Adrenal gland (tissue), 9 donors: ENCODE measurements at regions not wholly inside any gene's neighbourhood (a gene's known extent, or its start where the extent isn't known, plus 50 kb on each side); places are given as distances from the start of the nearest gene placed in this dataset.

ENCODE experiments used
- DNase-seq, 7 donors: peaks; one replicate each; pipeline ENCODE4 v3.0.0-alpha.2; 2019 to 2020
- H3K27ac ChIP-seq, 5 donors: fragments of 200-600 bp; sonication (generic) in 4 of 5; 1 replicate in 3 of 5; 2 replicates in 2 of 5; pipeline versions ENCODE4 v1.5.1 to v1.8.0; 2016 to 2020; ENCODE audit warnings: mild to moderate bottlenecking in 1 of 5
- H3K27me3 ChIP-seq: fragments of 200-600 bp; 2 replicates; pipeline ENCODE4 v1.8.0; 2021
- H3K36me3 ChIP-seq, 2 donors: fragments of 200-600 bp; replicated peaks in 1 of 2; 1 replicate in 1 of 2; 2 replicates in 1 of 2; pipeline versions ENCODE4 v1.5.1 to v1.8.0; 2018 to 2022
- H3K4me1 ChIP-seq, 2 donors: fragments of 200-600 bp; replicated peaks in 1 of 2; 1 replicate in 1 of 2; 2 replicates in 1 of 2; pipeline versions ENCODE4 v1.5.1 to v1.8.0; 2018 to 2021
- H3K4me3 ChIP-seq, 4 donors: fragments of 200-600 bp; sonication (generic) in 3 of 4; one replicate each; pipeline ENCODE4 v1.5.1; 2016 to 2018
- H3K9me3 ChIP-seq, 3 donors: fragments of 200-600 bp; sonication (generic) in 1 of 3; replicated peaks in 1 of 3; 1 replicate in 2 of 3; 2 replicates in 1 of 3; pipeline versions ENCODE4 v1.5.1 to v1.8.0; 2016 to 2021
- POLR2A ChIP-seq, 2 donors: fragments of 450-650 bp; IDR thresholded peaks; one replicate each; pipeline ENCODE4 v1.6.1; 2017; ENCODE audit warnings: antibody characterized with exemption in 2 of 2, mild to moderate bottlenecking in 2 of 2, moderate library complexity in 1 of 2
- WGBS, 4 donors: extraction: QIAGEN DNeasy Blood & Tissue Kit in 2 of 4; methylation state at CpG; one replicate each; pipeline versions ENCODE4 v1.1.5 to v1.1.7; 2013 to 2017; 5-methylcytosine and 5-hydroxymethylcytosine counted together
- intact Hi-C, 2 donors: fragments of 100-400 bp; cut with DNase I; formaldehyde crosslinking; loops; one replicate each; pipeline versions ENCODE4 v1.14.1 to v1.15.0; 2022 to 2023
- TF ChIP-seq, protein P1 (sequence below), 6 experiments: fragments of 450-650 bp in 4 of 6; fragments of 200-600 bp in 2 of 6; sonication (generic) in 1 of 6; IDR thresholded peaks; 1 replicate in 5 of 6; 2 replicates in 1 of 6; pipeline versions ENCODE4 v1.5.1 to v1.8.0; 2016 to 2021; ENCODE audit warnings: antibody characterized with exemption in 6 of 6, mild to moderate bottlenecking in 2 of 6, moderate library complexity in 1 of 6
- donor health status: healthy with polysubstance abuse.
- donor health status: Bipolar disorder and iron deficiency.
- donor health status: DM: yes; HTN: yes; CAD: no.
- donor health status: DM: no; HTN: no; CAD: no.
- donor health status: DM: no; HTN: no; CAD: no.

DNA sequence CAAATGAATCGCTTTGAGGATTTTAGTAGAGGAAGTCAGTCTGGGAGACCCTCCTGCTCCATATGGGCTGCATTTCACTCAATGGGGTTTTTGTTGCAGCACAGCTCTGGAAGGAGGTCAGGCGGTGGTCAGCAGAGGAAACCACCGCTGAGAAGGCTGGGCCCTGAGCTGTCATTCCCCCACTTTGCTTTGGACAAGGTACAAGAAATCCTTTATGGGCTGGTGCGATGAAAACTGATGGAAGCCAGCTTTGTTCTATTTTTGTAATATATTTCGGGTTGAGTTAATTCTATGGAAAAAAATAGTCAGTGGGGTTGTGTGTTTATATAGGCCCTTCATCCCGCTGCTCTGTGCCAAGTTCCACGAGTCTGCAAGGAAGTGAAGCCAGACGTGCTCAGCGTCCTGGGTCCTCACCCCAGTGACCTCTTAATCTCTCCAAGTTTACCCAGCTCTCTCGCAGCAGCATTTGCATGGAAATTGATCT, 157.1 kb upstream of the TMC3 start:
- 37 to 46% (median 42%) methylated on average over 10 of the region's 10 CpGs for WGBS, 4 donors
- Histone ChIP-seq H3K4me3 (no peak overlapping the region), H3K4me1 (no peaks in the 10 kb centered on the region), H3K27ac (no peak overlapping the region), H3K36me3 (no peaks in the 10 kb centered on the region), H3K27me3 (no peaks in the 10 kb centered on the region), H3K9me3 (no peaks in the 10 kb centered on the region)
- TF ChIP-seq POLR2A (IDR thresholded peaks at IDR 0.05), result no peak
- TF ChIP-seq, protein P1, sequence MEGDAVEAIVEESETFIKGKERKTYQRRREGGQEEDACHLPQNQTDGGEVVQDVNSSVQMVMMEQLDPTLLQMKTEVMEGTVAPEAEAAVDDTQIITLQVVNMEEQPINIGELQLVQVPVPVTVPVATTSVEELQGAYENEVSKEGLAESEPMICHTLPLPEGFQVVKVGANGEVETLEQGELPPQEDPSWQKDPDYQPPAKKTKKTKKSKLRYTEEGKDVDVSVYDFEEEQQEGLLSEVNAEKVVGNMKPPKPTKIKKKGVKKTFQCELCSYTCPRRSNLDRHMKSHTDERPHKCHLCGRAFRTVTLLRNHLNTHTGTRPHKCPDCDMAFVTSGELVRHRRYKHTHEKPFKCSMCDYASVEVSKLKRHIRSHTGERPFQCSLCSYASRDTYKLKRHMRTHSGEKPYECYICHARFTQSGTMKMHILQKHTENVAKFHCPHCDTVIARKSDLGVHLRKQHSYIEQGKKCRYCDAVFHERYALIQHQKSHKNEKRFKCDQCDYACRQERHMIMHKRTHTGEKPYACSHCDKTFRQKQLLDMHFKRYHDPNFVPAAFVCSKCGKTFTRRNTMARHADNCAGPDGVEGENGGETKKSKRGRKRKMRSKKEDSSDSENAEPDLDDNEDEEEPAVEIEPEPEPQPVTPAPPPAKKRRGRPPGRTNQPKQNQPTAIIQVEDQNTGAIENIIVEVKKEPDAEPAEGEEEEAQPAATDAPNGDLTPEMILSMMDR (IDR thresholded peaks at IDR 0.05), result no peak
- intact Hi-C loops, result no loop called here
- peak in 1 of 7 donors; percentile 7 for DNase-seq

DNA sequence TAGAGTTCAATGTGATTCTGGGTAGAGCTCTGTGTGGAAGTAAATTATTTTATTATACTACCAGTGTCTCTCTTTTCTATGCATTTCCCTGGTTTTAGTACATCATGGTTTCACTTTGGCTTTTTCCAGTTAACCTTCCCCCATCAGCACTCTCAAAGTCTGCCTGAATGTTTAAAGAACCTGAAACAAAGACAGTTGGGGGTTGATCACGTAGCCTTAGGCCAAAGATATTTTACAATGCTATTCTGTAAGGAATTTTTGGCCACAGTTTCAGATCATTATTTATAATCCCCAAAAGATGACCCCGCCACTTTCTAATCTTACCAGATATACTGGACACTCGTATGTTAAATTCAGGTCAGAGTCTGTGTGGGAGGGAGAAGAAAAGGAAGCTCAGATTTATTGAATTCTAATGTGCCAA, 156.3 kb upstream of the TMC3 start:
- no peaks in the 10 kb centered on the region for H3K36me3 ChIP-seq
- intact Hi-C loops, result no loop called here

DNA sequence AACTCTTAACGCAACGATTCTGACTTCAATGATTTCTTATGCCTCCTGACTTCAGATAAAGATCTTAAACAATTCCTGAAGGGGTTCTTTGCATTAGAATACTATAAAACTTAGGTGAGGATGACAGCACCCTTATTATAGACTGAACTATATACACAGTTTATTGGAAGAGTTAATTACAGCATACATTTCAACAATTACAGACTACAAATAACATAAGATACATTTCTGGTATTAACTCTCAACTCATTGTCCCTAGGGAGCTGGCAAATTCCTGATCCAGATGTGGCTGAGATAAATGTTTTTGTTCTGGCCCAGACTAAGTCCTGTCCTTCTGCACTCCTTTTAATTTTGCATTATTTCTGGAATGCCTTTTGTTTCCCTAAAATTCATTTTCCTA, 155.5 kb upstream of the TMC3 start:
- DNase-seq, result no peak
- H3K4me3 ChIP-seq, result no peak overlapping the region
- 52 to 65% (median 56%) methylated on average over 2 of the region's 2 CpGs for WGBS, 4 donors
- no peak overlapping the region for H3K27ac ChIP-seq
- H3K4me1 ChIP-seq, result no peaks in the 10 kb centered on the region
- H3K27me3 ChIP-seq, result no peaks in the 10 kb centered on the region
- intact Hi-C loops, result no loop called here
- no peak for TF ChIP-seq POLR2A (IDR thresholded peaks at IDR 0.05)
- TF ChIP-seq, protein P1 (IDR thresholded peaks at IDR 0.05), result no peak
- no peaks in the 10 kb centered on the region for H3K9me3 ChIP-seq
- no peaks in the 10 kb centered on the region for H3K36me3 ChIP-seq

More for the DNA sequence above, 156.3 kb upstream of the TMC3 start:
- Histone ChIP-seq H3K27ac (no peak overlapping the region), H3K9me3 (no peaks in the 10 kb centered on the region), H3K4me3 (no peak overlapping the region), H3K4me1 (no peaks in the 10 kb centered on the region), H3K27me3 (no peaks in the 10 kb centered on the region)
- DNase-seq, result no peak
- WGBS, 4 donors, result 63 to 69% (median 67%) methylated on average over 3 of the region's 3 CpGs
- TF ChIP-seq POLR2A (IDR thresholded peaks at IDR 0.05), result no peak
- TF ChIP-seq, protein P1 (IDR thresholded peaks at IDR 0.05), result no peak

DNA sequence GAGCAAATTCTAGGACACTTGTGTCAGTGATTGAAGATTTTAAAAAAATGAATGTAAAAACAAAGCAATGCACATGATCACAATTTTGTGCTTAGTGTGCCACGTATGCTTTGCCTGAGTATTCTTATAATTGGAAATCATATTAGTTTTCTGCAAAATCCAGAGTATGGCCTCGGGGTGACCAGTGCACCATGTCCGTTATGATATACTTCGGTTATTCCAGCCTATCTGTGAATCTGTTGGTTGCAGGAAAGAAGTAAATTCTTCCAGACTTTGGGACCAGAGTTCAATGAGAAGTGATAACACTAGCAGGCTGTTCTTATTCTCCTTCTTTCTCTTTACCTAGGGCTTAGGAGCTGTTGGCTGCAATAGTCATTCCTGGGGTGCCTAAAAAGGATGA, 152.0 kb upstream of the TMC3 start:
- WGBS, 4 donors, result 59 to 72% (median 70%) methylated on average over 4 of the region's 4 CpGs

More for the DNA sequence above, 152.0 kb upstream of the TMC3 start:
- Histone ChIP-seq H3K4me1 (no peaks in the 10 kb centered on the region), H3K36me3 (no peaks in the 10 kb centered on the region), H3K27me3 (no peaks in the 10 kb centered on the region), H3K9me3 (no peaks in the 10 kb centered on the region), H3K27ac (no peak overlapping the region), H3K4me3 (no peak overlapping the region)
- intact Hi-C loops, result no loop called here
- DNase-seq, result no peak
- TF ChIP-seq, protein P1 (IDR thresholded peaks at IDR 0.05), result no peak
- TF ChIP-seq POLR2A (IDR thresholded peaks at IDR 0.05), result no peak
